ENCODE measurements at regions not wholly inside any gene's neighbourhood (a gene's known extent, or its start where the extent isn't known, plus 50 kb on each side); places are given as distances from the start of the nearest gene placed in this dataset.

DNA sequence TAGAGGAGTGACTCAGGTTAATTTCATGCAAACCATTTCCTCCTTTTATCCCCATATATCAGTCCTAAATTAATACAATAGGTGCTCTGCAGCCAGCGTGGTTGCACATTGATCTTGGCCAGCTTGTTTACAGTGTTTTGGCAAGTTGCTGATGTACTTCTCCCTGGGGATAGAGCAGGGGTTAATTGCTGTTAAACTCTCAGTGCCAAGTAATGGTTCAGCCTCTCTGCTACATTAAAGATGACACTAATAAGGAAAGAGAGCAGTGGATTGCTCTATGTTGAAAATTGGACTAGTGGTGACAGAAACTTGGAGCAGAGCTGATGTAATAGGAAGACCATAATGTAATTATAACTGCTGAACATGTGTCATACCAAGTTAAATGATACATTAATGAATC lies 717.5 kb downstream of the RERGL start:
- TF ChIP-seq, protein P1, sequence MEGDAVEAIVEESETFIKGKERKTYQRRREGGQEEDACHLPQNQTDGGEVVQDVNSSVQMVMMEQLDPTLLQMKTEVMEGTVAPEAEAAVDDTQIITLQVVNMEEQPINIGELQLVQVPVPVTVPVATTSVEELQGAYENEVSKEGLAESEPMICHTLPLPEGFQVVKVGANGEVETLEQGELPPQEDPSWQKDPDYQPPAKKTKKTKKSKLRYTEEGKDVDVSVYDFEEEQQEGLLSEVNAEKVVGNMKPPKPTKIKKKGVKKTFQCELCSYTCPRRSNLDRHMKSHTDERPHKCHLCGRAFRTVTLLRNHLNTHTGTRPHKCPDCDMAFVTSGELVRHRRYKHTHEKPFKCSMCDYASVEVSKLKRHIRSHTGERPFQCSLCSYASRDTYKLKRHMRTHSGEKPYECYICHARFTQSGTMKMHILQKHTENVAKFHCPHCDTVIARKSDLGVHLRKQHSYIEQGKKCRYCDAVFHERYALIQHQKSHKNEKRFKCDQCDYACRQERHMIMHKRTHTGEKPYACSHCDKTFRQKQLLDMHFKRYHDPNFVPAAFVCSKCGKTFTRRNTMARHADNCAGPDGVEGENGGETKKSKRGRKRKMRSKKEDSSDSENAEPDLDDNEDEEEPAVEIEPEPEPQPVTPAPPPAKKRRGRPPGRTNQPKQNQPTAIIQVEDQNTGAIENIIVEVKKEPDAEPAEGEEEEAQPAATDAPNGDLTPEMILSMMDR (IDR thresholded peaks at IDR 0.05): no peak
- TF ChIP-seq TP53 (CRISPR knock-in tag; IDR thresholded peaks at IDR 0.05): no peak
- TF ChIP-seq POLR2A (IDR thresholded peaks at IDR 0.05; ENCODE audit: low read length): no peak
- TF ChIP-seq MAFK (IDR thresholded peaks at IDR 0.05; ENCODE audit: partially characterized antibody): no peak
- no peak for TF ChIP-seq CEBPB (IDR thresholded peaks at IDR 0.05)
- TF ChIP-seq, protein P2, sequence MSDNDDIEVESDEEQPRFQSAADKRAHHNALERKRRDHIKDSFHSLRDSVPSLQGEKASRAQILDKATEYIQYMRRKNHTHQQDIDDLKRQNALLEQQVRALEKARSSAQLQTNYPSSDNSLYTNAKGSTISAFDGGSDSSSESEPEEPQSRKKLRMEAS (IDR thresholded peaks at IDR 0.05): no peak
